ENCODE measurements at regions not wholly inside any gene's neighbourhood (a gene's known extent, or its start where the extent isn't known, plus 50 kb on each side); places are given as distances from the start of the nearest gene placed in this dataset.

- no peaks in the 10 kb centered on the region for H3K27me3 ChIP-seq (ENCODE audit: insufficient read depth)
- H2AFZ ChIP-seq: peak overlapping the region; percentile 45
- H3K36me3 ChIP-seq (ENCODE audit: insufficient read depth): no peaks in the 10 kb centered on the region
- no peaks in the 10 kb centered on the region for H3K79me2 ChIP-seq (replicated peaks; ENCODE audit: insufficient read depth)
- H3K4me1 ChIP-seq (ENCODE audit: insufficient read depth): peaks cover 9% of the 10 kb centered on the region
- peaks cover 12% of the 10 kb centered on the region for H3K4me1 Mint-ChIP-seq
- H3K4me2 ChIP-seq: no peak overlapping the region
- H3K4me3 ChIP-seq: no peak overlapping the region
- H3F3A ChIP-seq (replicated peaks; ENCODE audit: low read depth): no peaks in the 10 kb centered on the region
- no peaks in the 10 kb centered on the region for H3K36me3 Mint-ChIP-seq (ENCODE audit: low read depth)
- H3K9me2 ChIP-seq (ENCODE audit: insufficient read depth): no peaks in the 10 kb centered on the region
- no peak overlapping the region for H3K4me3 Mint-ChIP-seq
- peak; percentile 62 for DNase-seq (ENCODE audit: low spot score)
- no peaks in the 10 kb centered on the region for H3K9me3 Mint-ChIP-seq
- H3K27me3 Mint-ChIP-seq (ENCODE audit: insufficient read depth, low read depth, poor library complexity): no peaks in the 10 kb centered on the region
- H3K27ac Mint-ChIP-seq: no peak overlapping the region
- H4K20me1 ChIP-seq (replicated peaks; ENCODE audit: insufficient read depth): no peaks in the 10 kb centered on the region
- H3K27ac ChIP-seq (ENCODE audit: low read depth): no peak overlapping the region
- no peak for TF ChIP-seq NANOG (IDR thresholded peaks at IDR 0.05; ENCODE audit: borderline replicate concordance)
- no peak for TF ChIP-seq ZNF114 (CRISPR knock-in tag; IDR thresholded peaks at IDR 0.05)
- TF ChIP-seq POLR2AphosphoS5 (IDR thresholded peaks at IDR 0.05; ENCODE audit: low read depth): no peak
- no peak for TF ChIP-seq CREB1 (CRISPR knock-in tag; IDR thresholded peaks at IDR 0.05; ENCODE audit: low read depth)
- ATAC-seq: peak; percentile 84
These were observed 76.2 kb upstream of the KIF5B start for GRCh38 chr10:32132357-32132946.

- no peaks in the 10 kb centered on the region for H3F3A ChIP-seq (replicated peaks; ENCODE audit: low read depth)
- 0 out of 2 replicates have a peak overlapping the region, but pooled peaks have one; percentile 34 for H3K4me2 ChIP-seq
- Mint-ChIP-seq H3K36me3 (ENCODE audit: low read depth) (no peaks in the 10 kb centered on the region), H3K4me3 (no peak overlapping the region), H3K27ac (no peak overlapping the region), H3K4me1 (peaks cover 12% of the 10 kb centered on the region), H3K9me3 (no peaks in the 10 kb centered on the region), H3K27me3 (ENCODE audit: insufficient read depth, low read depth, poor library complexity) (no peaks in the 10 kb centered on the region)
- no peaks in the 10 kb centered on the region for H3K9me2 ChIP-seq (ENCODE audit: insufficient read depth)
- H2AFZ ChIP-seq: peak overlapping the region; percentile 44
- no peak overlapping the region for H3K4me3 ChIP-seq
- H3K27ac ChIP-seq (ENCODE audit: low read depth): no peak overlapping the region
- H3K79me2 ChIP-seq (replicated peaks; ENCODE audit: insufficient read depth): no peaks in the 10 kb centered on the region
- H4K20me1 ChIP-seq (replicated peaks; ENCODE audit: insufficient read depth): no peaks in the 10 kb centered on the region
- DNase-seq (ENCODE audit: low spot score) (no peak), ATAC-seq (no peak)
- no peaks in the 10 kb centered on the region for H3K36me3 ChIP-seq (ENCODE audit: insufficient read depth)
- H3K4me1 ChIP-seq (ENCODE audit: insufficient read depth): peaks cover 9% of the 10 kb centered on the region
- no peaks in the 10 kb centered on the region for H3K27me3 ChIP-seq (ENCODE audit: insufficient read depth)
- no peak for TF ChIP-seq ETS1 (IDR thresholded peaks at IDR 0.05)
- TF ChIP-seq REST (IDR thresholded peaks at IDR 0.05; ENCODE audit: unreplicated experiment): no peak
- no peak for TF ChIP-seq CREB1 (CRISPR knock-in tag; IDR thresholded peaks at IDR 0.05; ENCODE audit: low read depth)
- no peak for TF ChIP-seq CTCF (conservative IDR thresholded peaks at IDR 0.05; ENCODE audit: low read depth in 2 of 2)
- TF ChIP-seq STAT1 (IDR thresholded peaks at IDR 0.05; ENCODE audit: unreplicated experiment): no peak
- no peak for TF ChIP-seq EZH2phosphoT487 (IDR thresholded peaks at IDR 0.05; ENCODE audit: unreplicated experiment)
- TF ChIP-seq JUNB (IDR thresholded peaks at IDR 0.05; ENCODE audit: unreplicated experiment): no peak
- no peak for TF ChIP-seq EZH2 (IDR thresholded peaks at IDR 0.05; ENCODE audit: low read depth, unreplicated experiment)
- no peak for TF ChIP-seq NANOG (IDR thresholded peaks at IDR 0.05; ENCODE audit: borderline replicate concordance)
- TF ChIP-seq ZNF114 (CRISPR knock-in tag; IDR thresholded peaks at IDR 0.05): no peak
- no peak for TF ChIP-seq POLR2AphosphoS5 (IDR thresholded peaks at IDR 0.05; ENCODE audit: low read depth)
These were observed 75.2 kb upstream of the KIF5B start for GRCh38 chr10:32131388-32131787.
